GM10266 (cell line): ENCODE measurements at regions not wholly inside any gene's neighbourhood (a gene's known extent, or its start where the extent isn't known, plus 50 kb on each side); places are given as distances from the start of the nearest gene placed in this dataset.

ENCODE experiments used
- DNase-seq: peaks from one replicate; pipeline ENCODE4 v3.0.0; 2012; ENCODE audit errors: extremely low spot score
- TF ChIP-seq, protein P1 (sequence below): IDR thresholded peaks from 2 replicates; pipeline ENCODE4 v1.5.1; 2012; ENCODE audit warnings: mild to moderate bottlenecking, low read depth; ENCODE audit not compliant: control insufficient read depth, insufficient read depth; ENCODE audit errors: missing control alignments

DNA sequence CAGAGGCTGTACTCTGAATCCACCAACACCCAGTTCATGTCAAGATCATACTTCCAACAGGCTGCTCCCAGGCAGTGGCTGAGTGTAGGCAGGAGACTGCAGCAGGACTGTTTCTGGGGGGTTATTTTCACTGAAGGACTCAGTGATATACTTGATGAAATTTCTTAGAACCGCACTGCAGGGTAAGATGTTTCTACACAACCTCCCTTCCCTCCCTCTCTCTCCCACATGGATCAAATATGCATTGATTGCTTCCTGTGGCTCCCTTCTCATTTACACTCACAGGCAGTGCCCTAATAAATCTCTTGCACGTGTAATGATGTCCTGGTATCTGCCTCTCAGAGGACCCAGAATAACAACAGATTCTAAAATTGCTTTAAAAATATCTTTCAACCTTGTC, 251.3 kb upstream of the CCDC179 start:
- no peak for DNase-seq
- TF ChIP-seq, protein P1, sequence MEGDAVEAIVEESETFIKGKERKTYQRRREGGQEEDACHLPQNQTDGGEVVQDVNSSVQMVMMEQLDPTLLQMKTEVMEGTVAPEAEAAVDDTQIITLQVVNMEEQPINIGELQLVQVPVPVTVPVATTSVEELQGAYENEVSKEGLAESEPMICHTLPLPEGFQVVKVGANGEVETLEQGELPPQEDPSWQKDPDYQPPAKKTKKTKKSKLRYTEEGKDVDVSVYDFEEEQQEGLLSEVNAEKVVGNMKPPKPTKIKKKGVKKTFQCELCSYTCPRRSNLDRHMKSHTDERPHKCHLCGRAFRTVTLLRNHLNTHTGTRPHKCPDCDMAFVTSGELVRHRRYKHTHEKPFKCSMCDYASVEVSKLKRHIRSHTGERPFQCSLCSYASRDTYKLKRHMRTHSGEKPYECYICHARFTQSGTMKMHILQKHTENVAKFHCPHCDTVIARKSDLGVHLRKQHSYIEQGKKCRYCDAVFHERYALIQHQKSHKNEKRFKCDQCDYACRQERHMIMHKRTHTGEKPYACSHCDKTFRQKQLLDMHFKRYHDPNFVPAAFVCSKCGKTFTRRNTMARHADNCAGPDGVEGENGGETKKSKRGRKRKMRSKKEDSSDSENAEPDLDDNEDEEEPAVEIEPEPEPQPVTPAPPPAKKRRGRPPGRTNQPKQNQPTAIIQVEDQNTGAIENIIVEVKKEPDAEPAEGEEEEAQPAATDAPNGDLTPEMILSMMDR = no peak

DNA sequence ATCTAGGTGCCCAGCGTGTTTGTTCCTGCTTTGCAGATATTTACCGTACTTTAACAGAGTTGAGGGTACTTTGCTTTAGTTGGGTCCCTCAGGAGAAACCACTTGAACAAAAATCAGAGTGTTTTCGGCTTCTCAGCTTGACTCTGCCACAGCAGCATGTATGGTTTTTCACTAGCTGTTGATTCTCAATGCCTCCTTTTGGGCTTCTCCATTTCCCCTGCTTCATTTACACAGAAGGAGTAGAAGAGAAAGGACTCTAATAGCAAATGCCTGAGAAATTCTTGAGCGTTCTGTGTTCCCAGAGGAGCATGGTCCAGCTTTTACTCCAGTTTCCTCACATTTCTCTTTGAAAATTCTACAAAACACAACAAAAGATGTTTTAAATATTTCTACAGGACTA, 252.1 kb upstream of the CCDC179 start:
- DNase-seq = no peak
- TF ChIP-seq, protein P1 = no peak

DNA sequence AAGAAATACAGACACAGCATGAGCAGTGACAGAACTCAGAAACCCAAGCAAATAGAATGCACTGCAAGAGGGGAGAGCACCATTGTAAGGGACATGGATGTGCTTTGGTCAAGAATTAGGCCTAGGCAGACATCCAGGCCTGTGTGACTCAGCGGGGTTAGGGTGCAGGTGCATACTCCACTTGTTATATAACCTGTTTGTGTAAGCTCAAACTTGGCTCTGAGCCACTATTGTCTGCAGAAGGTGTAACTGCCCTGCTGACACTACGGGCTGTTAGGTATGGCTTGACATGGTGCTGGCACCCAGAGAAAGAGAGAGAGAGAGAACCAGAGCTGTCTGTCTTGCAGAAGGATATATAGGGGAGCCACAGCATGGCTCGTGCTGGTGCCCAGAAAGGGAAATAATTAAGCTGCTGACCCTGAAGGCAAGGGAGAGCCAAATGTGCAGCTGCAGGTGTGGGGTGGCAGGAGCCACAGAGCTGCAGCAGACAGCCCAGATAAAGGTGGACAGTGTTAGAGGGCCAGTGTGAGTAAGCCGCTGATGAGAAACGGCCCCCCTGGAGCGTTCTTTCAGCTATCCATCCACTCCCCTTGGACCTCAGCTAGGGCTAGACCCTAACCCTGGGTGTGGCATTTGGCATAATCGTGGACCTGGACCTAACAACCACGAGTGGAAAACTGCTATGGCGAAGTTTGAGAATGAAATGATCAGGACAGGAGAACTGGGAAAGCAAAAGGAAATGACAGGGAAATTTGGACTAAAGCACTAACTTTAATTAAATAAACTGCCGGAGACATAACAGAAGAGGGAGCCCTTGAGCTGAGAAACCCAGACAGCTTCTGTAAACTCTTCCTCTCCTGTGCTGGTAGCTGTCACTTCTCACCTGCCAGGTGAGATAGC, 253.0 kb upstream of the CCDC179 start:
- peak; percentile 25 for DNase-seq
- TF ChIP-seq, protein P1 = peak; percentile 51

DNA sequence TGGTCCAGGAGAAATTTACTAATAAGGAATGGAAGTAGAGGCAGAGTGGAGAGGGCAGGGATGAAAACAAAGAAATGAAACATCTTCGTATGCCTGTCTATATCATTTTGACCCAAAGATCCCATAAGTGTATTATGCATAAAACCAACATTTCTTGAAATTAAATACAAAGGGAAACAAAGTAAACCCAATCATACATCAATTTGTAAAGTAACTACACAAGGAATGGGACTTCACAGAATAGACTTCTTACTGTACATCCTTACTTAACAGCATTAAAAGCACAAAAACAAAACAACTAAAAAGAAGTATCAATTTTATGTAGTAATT, 253.6 kb upstream of the CCDC179 start:
- TF ChIP-seq, protein P1 = no peak
- DNase-seq = no peak

DNA sequence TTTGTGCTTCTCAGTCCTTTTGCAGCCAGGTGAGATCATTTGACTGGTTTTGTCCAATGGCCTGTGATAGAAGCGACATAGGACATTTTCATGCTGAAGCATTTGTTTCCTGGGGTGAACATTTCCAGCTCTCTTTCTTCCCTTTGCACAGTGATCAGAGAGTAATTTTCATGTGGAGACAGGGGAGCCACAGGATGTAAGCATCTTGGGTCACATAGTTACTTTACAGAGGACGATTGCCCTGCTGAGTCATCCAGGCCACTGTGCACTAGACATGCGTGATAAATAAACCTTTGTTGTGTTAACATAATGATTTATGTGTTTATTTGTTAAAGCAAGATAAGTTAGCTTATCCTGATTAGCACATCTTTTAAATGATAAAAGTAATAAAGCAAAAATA, 263.5 kb upstream of the CCDC179 start:
- DNase-seq = no peak
- TF ChIP-seq, protein P1 = no peak

DNA sequence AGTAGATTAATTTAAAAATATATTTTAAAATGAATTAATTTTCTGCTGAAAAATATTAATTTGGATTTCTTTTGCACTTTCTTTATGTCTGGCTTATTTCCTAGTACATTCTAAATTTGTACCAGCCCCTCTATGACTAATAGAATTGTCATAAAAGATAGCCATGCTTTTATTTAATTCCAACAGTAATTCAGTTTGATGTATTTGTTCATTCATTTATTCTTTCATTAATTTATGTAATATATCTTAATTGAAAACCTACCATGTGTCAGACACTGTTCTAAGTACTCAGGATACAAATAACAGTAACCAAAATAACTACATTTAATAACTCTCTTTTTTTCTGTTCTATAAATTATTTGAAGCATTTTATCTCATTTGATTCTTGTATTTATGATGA, 264.0 kb upstream of the CCDC179 start:
- DNase-seq = no peak
- TF ChIP-seq, protein P1 = no peak

DNA sequence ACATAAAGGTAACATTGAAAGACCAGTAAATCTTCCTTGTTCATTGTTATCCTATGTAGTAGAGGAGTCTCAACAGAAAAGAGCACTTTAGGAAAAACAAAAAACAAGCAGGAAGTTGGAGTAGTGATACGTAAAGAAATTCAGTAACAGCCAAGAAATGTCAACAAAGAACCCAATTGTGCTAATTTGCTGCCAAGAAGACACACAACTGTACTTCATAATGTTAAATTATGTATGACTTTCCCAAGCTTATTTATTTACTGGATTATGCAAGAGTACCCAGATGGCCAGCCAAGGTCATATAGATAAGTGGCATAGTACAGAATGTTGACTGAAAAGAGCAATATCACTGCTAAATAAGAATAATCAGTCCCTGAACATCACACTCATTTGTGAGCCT, 264.7 kb upstream of the CCDC179 start:
- TF ChIP-seq, protein P1 = no peak
- DNase-seq = no peak
